Keratinocyte (primary cell): ENCODE measurements at regions not wholly inside any gene's neighbourhood (a gene's known extent, or its start where the extent isn't known, plus 50 kb on each side); places are given as distances from the start of the nearest gene placed in this dataset.

Experiments
- EZH2 ChIP-seq: IDR thresholded peaks from one replicate; pipeline ENCODE4 v1.6.1; 2012; ENCODE audit warnings: inconsistent platforms, mild to moderate bottlenecking, low read length, moderate library complexity
- TF ChIP-seq, protein P1 (sequence below), 3 experiments: IDR thresholded peaks in 1 of 3; conservative IDR thresholded peaks in 1 of 3; optimal IDR thresholded peaks in 1 of 3; 2 replicates in 2 of 3; 3 replicates in 1 of 3; pipeline versions ENCODE3 to v1.5.1; 2011; ENCODE audit warnings: low read length in 3 of 3, mild to moderate bottlenecking in 3 of 3, moderate library complexity in 2 of 3, control low read depth in 1 of 3, inconsistent platforms in 1 of 3; ENCODE audit not compliant: insufficient read depth in 2 of 3; ENCODE audit errors: extremely low read depth in 1 of 3

DNA sequence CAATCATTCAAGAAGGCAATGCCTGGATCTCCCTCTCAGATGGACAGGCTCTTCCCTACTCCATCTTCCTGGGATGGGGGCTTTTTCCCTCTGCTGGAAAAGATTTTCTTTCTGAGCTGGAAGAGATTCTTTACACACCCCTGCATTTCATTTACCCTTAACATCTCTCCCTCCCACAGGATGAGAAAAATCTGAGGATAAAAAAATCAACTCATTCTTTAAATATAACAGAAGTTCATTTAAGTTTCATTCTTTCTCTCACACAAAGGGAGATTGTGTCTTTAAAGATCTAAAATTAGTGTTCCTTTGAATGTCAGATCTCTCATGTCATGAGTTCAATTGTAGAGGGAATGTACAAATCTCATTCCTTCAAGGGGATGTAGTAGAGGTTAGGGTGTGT lies 109.0 kb downstream of the ZNF518B start:
- TF ChIP-seq, protein P1, sequence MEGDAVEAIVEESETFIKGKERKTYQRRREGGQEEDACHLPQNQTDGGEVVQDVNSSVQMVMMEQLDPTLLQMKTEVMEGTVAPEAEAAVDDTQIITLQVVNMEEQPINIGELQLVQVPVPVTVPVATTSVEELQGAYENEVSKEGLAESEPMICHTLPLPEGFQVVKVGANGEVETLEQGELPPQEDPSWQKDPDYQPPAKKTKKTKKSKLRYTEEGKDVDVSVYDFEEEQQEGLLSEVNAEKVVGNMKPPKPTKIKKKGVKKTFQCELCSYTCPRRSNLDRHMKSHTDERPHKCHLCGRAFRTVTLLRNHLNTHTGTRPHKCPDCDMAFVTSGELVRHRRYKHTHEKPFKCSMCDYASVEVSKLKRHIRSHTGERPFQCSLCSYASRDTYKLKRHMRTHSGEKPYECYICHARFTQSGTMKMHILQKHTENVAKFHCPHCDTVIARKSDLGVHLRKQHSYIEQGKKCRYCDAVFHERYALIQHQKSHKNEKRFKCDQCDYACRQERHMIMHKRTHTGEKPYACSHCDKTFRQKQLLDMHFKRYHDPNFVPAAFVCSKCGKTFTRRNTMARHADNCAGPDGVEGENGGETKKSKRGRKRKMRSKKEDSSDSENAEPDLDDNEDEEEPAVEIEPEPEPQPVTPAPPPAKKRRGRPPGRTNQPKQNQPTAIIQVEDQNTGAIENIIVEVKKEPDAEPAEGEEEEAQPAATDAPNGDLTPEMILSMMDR (optimal IDR thresholded peaks at IDR 0.05 in 1 of 3, IDR thresholded peaks at IDR 0.05 in 1 of 3, conservative IDR thresholded peaks at IDR 0.05 in 1 of 3; ENCODE audit: extremely low read depth in 1 of 3, insufficient read depth in 2 of 3, low read length in 3 of 3), result no peak
- no peak for TF ChIP-seq EZH2
